Chondrocyte (in vitro differentiated cells): ENCODE measurements at regions not wholly inside any gene's neighbourhood (a gene's known extent, or its start where the extent isn't known, plus 50 kb on each side); places are given as distances from the start of the nearest gene placed in this dataset.

Source experiments
- DNase-seq: peaks from one replicate; pipeline ENCODE4 v3.0.0; 2021; ENCODE audit warnings: mixed read lengths, low spot score
- H3K27ac Mint-ChIP-seq: one replicate; pipeline ENCODE4 v1.8.0; 2021; ENCODE audit warnings: mild to moderate bottlenecking, moderate library complexity, mixed read lengths; ENCODE audit not compliant: unreplicated experiment
- H3K27me3 Mint-ChIP-seq: 2 replicates; pipeline ENCODE4 v1.8.0; 2021; ENCODE audit warnings: low read depth, mixed read lengths
- H3K36me3 Mint-ChIP-seq: 2 replicates; pipeline ENCODE4 v1.8.0; 2021; ENCODE audit warnings: low read depth, mixed read lengths
- H3K4me1 Mint-ChIP-seq: 2 replicates; pipeline ENCODE4 v1.8.0; 2021; ENCODE audit warnings: low read depth, mild to moderate bottlenecking, mixed read lengths
- H3K4me3 Mint-ChIP-seq: one replicate; pipeline ENCODE4 v1.8.0; 2021; ENCODE audit warnings: mild to moderate bottlenecking, moderate library complexity, mixed read lengths; ENCODE audit not compliant: unreplicated experiment
- H3K9me3 Mint-ChIP-seq: 2 replicates; pipeline ENCODE4 v1.8.0; 2021; ENCODE audit warnings: low read depth, mixed read lengths
- TF ChIP-seq, protein P1 (sequence below): fragments of 200-600 bp; sonication (generic); IDR thresholded peaks from 2 replicates; pipeline ENCODE4 v1.5.0; 2021; ENCODE audit warnings: antibody characterized with exemption, mild to moderate bottlenecking, moderate library complexity

DNA sequence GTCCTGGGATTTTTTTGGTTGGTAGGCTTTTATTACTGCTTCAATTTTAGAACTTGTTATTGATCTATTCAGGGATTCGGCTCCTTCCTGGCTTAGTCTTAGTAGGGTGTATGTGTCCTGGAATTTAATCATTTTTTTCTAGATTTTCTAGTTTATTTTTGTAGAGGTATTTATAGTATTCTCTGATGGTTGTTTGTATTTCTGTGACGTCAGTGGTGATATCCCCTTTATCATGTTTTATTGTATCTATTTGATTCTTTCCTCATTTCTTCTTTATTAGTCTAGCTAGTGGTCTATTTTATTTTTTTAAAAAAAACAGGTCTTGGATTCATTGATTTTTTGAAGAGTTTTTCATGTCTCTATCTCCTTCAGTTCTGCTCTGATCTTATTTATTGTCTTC lies 193.3 kb upstream of the MAP2 start:
- Mint-ChIP-seq H3K27me3 (no peaks in the 10 kb centered on the region), H3K36me3 (no peaks in the 10 kb centered on the region), H3K9me3 (peaks cover 14% of the 10 kb centered on the region), H3K4me1 (no peaks in the 10 kb centered on the region), H3K27ac (no peak overlapping the region), H3K4me3 (no peak overlapping the region)
- TF ChIP-seq, protein P1, sequence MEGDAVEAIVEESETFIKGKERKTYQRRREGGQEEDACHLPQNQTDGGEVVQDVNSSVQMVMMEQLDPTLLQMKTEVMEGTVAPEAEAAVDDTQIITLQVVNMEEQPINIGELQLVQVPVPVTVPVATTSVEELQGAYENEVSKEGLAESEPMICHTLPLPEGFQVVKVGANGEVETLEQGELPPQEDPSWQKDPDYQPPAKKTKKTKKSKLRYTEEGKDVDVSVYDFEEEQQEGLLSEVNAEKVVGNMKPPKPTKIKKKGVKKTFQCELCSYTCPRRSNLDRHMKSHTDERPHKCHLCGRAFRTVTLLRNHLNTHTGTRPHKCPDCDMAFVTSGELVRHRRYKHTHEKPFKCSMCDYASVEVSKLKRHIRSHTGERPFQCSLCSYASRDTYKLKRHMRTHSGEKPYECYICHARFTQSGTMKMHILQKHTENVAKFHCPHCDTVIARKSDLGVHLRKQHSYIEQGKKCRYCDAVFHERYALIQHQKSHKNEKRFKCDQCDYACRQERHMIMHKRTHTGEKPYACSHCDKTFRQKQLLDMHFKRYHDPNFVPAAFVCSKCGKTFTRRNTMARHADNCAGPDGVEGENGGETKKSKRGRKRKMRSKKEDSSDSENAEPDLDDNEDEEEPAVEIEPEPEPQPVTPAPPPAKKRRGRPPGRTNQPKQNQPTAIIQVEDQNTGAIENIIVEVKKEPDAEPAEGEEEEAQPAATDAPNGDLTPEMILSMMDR = no peak
- DNase-seq = no peak

DNA sequence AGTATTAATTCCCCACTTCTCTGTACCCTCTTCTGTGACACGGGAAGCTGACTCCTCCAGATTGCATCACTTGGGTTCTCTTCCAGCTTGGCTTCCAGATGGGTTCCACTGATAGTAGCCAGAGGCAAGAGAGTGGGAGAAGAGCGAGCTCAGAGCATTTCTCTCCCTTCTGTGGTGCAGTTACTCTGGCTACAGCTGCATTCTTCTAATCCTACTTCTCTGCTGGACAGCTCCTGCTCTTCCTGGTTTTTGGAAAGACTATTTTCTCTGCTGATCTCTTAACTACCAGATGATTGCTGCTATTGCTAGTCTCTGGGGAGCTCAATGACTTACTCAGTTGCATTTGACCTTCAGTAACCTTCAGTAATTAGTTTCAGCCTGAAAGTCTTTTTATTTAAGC lies 187.5 kb upstream of the MAP2 start:
- no peaks in the 10 kb centered on the region for H3K36me3 Mint-ChIP-seq
- TF ChIP-seq, protein P1 = no peak
- no peak overlapping the region for H3K27ac Mint-ChIP-seq
- peaks cover 2% of the 10 kb centered on the region for H3K27me3 Mint-ChIP-seq
- H3K9me3 Mint-ChIP-seq = peaks cover 9% of the 10 kb centered on the region
- no peak overlapping the region for H3K4me3 Mint-ChIP-seq
- H3K4me1 Mint-ChIP-seq = no peaks in the 10 kb centered on the region
- no peak for DNase-seq

DNA sequence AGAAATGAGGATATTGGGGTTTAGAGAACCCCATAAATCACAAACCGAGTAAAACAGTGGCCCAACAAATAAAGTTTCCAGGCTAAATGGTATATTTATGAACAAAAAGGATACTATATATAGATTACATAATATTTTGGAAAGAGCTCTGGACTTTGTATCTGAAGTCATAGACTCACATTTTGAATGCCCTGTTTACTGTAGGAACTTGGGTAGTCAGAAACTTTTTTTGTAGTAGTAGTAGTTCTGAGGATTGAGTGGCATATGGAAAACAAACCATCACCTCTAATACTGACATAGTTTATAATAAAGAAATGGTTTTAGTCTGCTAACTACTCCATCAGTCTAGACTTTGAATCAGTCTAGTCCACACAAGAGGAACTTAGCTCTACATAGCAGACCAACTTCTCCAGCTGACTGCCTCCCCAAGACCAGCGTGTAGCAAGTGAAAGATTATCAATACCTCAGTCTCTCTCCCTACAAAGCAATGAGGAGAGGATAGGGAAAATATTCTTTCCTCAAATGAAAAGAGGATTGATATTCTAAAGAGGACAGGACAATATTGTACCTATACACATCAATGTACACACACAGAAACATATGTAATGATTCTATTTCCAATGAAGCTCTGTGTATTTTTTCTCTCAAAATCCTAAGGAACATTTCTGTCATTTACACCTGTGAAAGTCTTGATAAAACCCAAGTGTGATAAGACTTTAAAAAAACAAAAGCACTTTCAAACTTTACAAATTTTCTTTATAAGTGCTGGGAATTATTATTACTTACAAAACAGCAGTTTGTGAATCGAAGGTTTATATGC lies 184.9 kb upstream of the MAP2 start:
- no peaks in the 10 kb centered on the region for H3K4me1 Mint-ChIP-seq
- peaks cover 20% of the 10 kb centered on the region for H3K9me3 Mint-ChIP-seq
- no peak overlapping the region for H3K27ac Mint-ChIP-seq
- H3K36me3 Mint-ChIP-seq = no peaks in the 10 kb centered on the region
- H3K4me3 Mint-ChIP-seq = no peak overlapping the region
- H3K27me3 Mint-ChIP-seq = peaks cover 3% of the 10 kb centered on the region
- no peak for DNase-seq
- TF ChIP-seq, protein P1 = no peak

DNA sequence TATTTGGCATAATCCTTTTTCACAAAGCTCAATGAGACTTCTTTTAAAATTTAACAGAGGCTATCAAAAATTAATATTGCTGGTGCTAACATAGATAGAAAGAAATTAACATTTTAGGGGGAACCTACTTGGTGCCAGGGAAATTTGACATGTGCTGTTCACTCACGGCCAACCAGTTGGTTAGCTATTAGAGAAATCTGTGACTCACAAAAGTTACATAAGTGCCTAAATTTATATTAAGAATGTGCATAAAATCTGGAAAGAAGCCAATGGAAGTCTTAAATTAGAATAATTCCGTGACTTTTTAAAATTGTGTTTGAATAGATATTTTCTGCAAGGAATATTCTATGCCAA lies 184.3 kb upstream of the MAP2 start:
- Mint-ChIP-seq H3K4me3 (no peak overlapping the region), H3K36me3 (no peaks in the 10 kb centered on the region), H3K27me3 (peaks cover 4% of the 10 kb centered on the region), H3K4me1 (no peaks in the 10 kb centered on the region), H3K27ac (no peak overlapping the region), H3K9me3 (peaks cover 25% of the 10 kb centered on the region)
- TF ChIP-seq, protein P1 = no peak
- no peak for DNase-seq

DNA sequence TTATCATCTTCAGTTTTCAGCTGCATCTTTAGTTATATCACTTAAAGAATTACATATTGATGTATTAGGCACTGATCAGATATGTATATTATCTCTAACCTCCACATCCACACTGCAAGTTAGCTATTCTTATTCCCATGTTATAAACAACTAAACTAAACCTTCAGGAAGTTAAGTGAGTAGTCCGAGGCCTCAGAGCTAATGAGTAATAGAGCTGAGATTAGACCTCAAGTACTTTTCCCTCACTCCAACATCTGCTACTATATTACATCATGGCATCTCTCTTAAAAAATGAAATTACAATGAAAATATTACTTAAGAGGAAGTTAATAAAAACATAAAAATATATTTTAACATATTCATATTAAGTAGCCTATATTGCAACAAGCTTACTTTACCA lies 183.6 kb upstream of the MAP2 start:
- Mint-ChIP-seq H3K27me3 (peaks cover 4% of the 10 kb centered on the region), H3K9me3 (peaks cover 27% of the 10 kb centered on the region), H3K4me1 (no peaks in the 10 kb centered on the region), H3K36me3 (no peaks in the 10 kb centered on the region), H3K4me3 (no peak overlapping the region), H3K27ac (no peak overlapping the region)
- TF ChIP-seq, protein P1 = no peak
- no peak for DNase-seq
